Mesendoderm (in vitro differentiated cells): ENCODE measurements at regions not wholly inside any gene's neighbourhood (a gene's known extent, or its start where the extent isn't known, plus 50 kb on each side); places are given as distances from the start of the nearest gene placed in this dataset.

Experiments used
- DNase-seq: peaks from one replicate; pipeline ENCODE4 v3.0.0; 2013
- H2AK5ac ChIP-seq: 2 replicates; pipeline ENCODE4 v1.6.1; 2013; ENCODE audit warnings: low read length, inconsistent platforms
- H2BK120ac ChIP-seq: 2 replicates; pipeline ENCODE4 v1.6.1; 2013; ENCODE audit warnings: low read depth, mild to moderate bottlenecking, low read length, moderate library complexity, mixed read lengths
- H2BK15ac ChIP-seq: replicated peaks from 2 replicates; pipeline ENCODE4 v1.6.1; 2013; ENCODE audit warnings: low read depth, mild to moderate bottlenecking, moderate library complexity
- H2BK5ac ChIP-seq: 2 replicates; pipeline ENCODE4 v1.6.1; 2013; ENCODE audit warnings: low read length, inconsistent platforms
- H3K18ac ChIP-seq: 2 replicates; pipeline ENCODE4 v1.6.1; 2013; ENCODE audit warnings: mild to moderate bottlenecking, low read length, mixed read lengths
- H3K23ac ChIP-seq: one replicate; pipeline ENCODE4 v1.6.1; 2013; ENCODE audit warnings: low read length
- H3K27ac ChIP-seq: 2 replicates; pipeline ENCODE4 v1.5.1; 2013; ENCODE audit warnings: low read depth, mild to moderate bottlenecking, inconsistent platforms, low read length, moderate library complexity
- H3K27me3 ChIP-seq: 2 replicates; pipeline ENCODE4 v1.6.1; 2013; ENCODE audit warnings: low read length, control low read depth, mild to moderate bottlenecking, inconsistent platforms; ENCODE audit not compliant: insufficient read depth, poor library complexity
- H3K36me3 ChIP-seq: 2 replicates; pipeline ENCODE4 v1.6.1; 2013; ENCODE audit warnings: low read length, inconsistent platforms; ENCODE audit not compliant: control insufficient read depth, insufficient read depth
- H3K4ac ChIP-seq: one replicate; pipeline ENCODE4 v1.6.1; 2013; ENCODE audit warnings: low read depth, mild to moderate bottlenecking, low read length, moderate library complexity
- H3K4me1 ChIP-seq: 2 replicates; pipeline ENCODE4 v1.6.1; 2013; ENCODE audit warnings: low read depth, low read length, inconsistent platforms; ENCODE audit not compliant: control insufficient read depth
- H3K4me2 ChIP-seq: 2 replicates; pipeline ENCODE4 v1.6.1; 2013; ENCODE audit warnings: low read length
- H3K4me3 ChIP-seq: 2 replicates; pipeline ENCODE4 v1.5.1; 2013; ENCODE audit warnings: mild to moderate bottlenecking, low read length
- H3K56ac ChIP-seq: one replicate; pipeline ENCODE4 v1.6.1; 2013; ENCODE audit warnings: low read length
- H3K79me1 ChIP-seq: 2 replicates; pipeline ENCODE4 v1.6.1; 2013; ENCODE audit warnings: low read length, inconsistent platforms
- H3K79me2 ChIP-seq: 2 replicates; pipeline ENCODE4 v1.6.1; 2013; ENCODE audit warnings: mild to moderate bottlenecking, low read length; ENCODE audit not compliant: control insufficient read depth, insufficient read depth
- H3K9ac ChIP-seq: 2 replicates; pipeline ENCODE4 v1.6.1; 2013; ENCODE audit warnings: low read length, inconsistent platforms
- H4K5ac ChIP-seq: one replicate; pipeline ENCODE4 v1.6.1; 2013; ENCODE audit warnings: low read length
- H4K8ac ChIP-seq: one replicate; pipeline ENCODE4 v1.6.1; 2013; ENCODE audit warnings: low read depth, mild to moderate bottlenecking, control low read depth, low read length, moderate library complexity
- WGBS: extraction: QIAGEN DNeasy Blood & Tissue Kit; methylation state at CpG from one replicate; pipeline ENCODE4 v1.1.7; 2013; ENCODE audit warnings: low lambda C conversion rate, missing lambda C conversion rate; ENCODE audit not compliant: insufficient coverage; ENCODE audit errors: extremely low coverage; 5-methylcytosine and 5-hydroxymethylcytosine counted together

DNA sequence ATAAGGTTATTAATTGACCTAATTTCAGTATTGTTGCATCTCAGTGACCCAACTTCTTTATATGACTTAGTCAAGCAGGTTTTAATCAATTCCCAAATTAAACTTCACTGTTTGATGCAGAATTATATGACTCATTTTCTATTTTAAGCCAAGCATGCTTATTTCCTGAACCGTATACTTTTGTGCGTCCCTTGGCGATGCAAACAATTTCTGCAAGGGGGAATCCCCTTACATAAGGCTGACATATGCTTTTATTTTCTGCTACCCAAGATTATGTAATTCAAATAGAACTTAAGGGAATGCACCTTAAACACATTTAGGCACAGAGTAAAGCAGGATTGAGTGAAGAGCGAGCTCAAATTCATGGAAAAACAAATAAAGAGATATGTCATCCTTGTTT lies 303.9 kb downstream of the PDCD6IP start:
- H2AK5ac ChIP-seq: no peak overlapping the region
- no peak overlapping the region for H4K5ac ChIP-seq
- no peak overlapping the region for H3K23ac ChIP-seq
- H3K4me1 ChIP-seq: no peaks in the 10 kb centered on the region
- no peak overlapping the region for H3K4ac ChIP-seq
- no peak overlapping the region for H3K4me3 ChIP-seq
- WGBS: no CpG with 5 or more reads among the region's 4 CpGs
- no peak overlapping the region for H3K4me2 ChIP-seq
- H3K56ac ChIP-seq: no peak overlapping the region
- H3K79me1 ChIP-seq: no peaks in the 10 kb centered on the region
- no peak overlapping the region for H3K18ac ChIP-seq
- H4K8ac ChIP-seq: no peak overlapping the region
- no peaks in the 10 kb centered on the region for H3K79me2 ChIP-seq
- H3K9ac ChIP-seq: no peak overlapping the region
- no peak overlapping the region for H2BK120ac ChIP-seq
- H2BK5ac ChIP-seq: no peak overlapping the region
- H3K27ac ChIP-seq: no peak overlapping the region
- H3K27me3 ChIP-seq: no peaks in the 10 kb centered on the region
- no peak for DNase-seq
- H3K36me3 ChIP-seq: no peaks in the 10 kb centered on the region
- H2BK15ac ChIP-seq: no peak overlapping the region

DNA sequence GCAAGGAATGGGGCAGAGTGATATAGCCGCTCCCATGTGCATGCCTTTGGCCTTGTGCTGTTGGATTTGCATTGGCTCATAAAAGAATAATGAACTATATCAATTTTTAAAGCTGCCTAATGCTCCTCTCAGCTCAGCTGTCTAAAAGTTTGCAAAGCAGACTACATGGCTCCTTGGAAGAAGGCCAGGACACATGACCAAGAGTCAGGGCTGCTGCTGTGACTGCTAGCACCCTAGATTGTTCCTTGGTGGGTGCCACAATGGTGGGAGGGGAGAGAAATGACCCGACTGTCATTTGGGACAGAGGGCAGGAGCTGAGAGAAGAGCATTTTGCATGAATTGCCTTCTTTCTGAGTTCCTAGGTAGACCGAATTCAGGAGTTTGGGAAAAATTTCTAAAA lies 307.9 kb downstream of the PDCD6IP start:
- H2AK5ac ChIP-seq: no peak overlapping the region
- no peaks in the 10 kb centered on the region for H3K4me1 ChIP-seq
- H2BK120ac ChIP-seq: no peak overlapping the region
- DNase-seq: no peak
- no CpG with 5 or more reads among the region's 3 CpGs for WGBS
- H3K36me3 ChIP-seq: no peaks in the 10 kb centered on the region
- H3K27ac ChIP-seq: no peak overlapping the region
- no peak overlapping the region for H3K4me3 ChIP-seq
- no peaks in the 10 kb centered on the region for H3K79me2 ChIP-seq
- H4K5ac ChIP-seq: no peak overlapping the region
- no peaks in the 10 kb centered on the region for H3K79me1 ChIP-seq
- no peak overlapping the region for H3K9ac ChIP-seq
- H3K27me3 ChIP-seq: no peaks in the 10 kb centered on the region
- no peak overlapping the region for H2BK5ac ChIP-seq
- no peak overlapping the region for H3K56ac ChIP-seq
- H4K8ac ChIP-seq: no peak overlapping the region
- H3K4me2 ChIP-seq: no peak overlapping the region
- H3K23ac ChIP-seq: no peak overlapping the region
- H2BK15ac ChIP-seq: no peak overlapping the region
- no peak overlapping the region for H3K18ac ChIP-seq
- no peak overlapping the region for H3K4ac ChIP-seq

GRCh38 chr3:34106879-34107278 lies 308.4 kb downstream of the PDCD6IP start:
- H3K4me3 ChIP-seq: no peak overlapping the region

GRCh38 chr3:34107669-34108068 lies 309.2 kb downstream of the PDCD6IP start:
- no peak overlapping the region for H3K4ac ChIP-seq
- H3K27me3 ChIP-seq: no peaks in the 10 kb centered on the region
- no peaks in the 10 kb centered on the region for H3K36me3 ChIP-seq
- no peak overlapping the region for H2BK15ac ChIP-seq
- H2BK5ac ChIP-seq: no peak overlapping the region
- H3K9ac ChIP-seq: no peak overlapping the region
- no peaks in the 10 kb centered on the region for H3K79me1 ChIP-seq
- H3K18ac ChIP-seq: no peak overlapping the region
- H3K4me3 ChIP-seq: no peak overlapping the region
- H2BK120ac ChIP-seq: no peak overlapping the region
- no peak overlapping the region for H4K5ac ChIP-seq
- no peaks in the 10 kb centered on the region for H3K4me1 ChIP-seq
- H3K79me2 ChIP-seq: no peaks in the 10 kb centered on the region
- H3K27ac ChIP-seq: no peak overlapping the region
- no peak overlapping the region for H3K56ac ChIP-seq
- no peak for DNase-seq
- H3K4me2 ChIP-seq: no peak overlapping the region
- no peak overlapping the region for H3K23ac ChIP-seq
- H4K8ac ChIP-seq: no peak overlapping the region
- WGBS: no CpG with 5 or more reads among the region's 4 CpGs
- no peak overlapping the region for H2AK5ac ChIP-seq

More at GRCh38 chr3:34106879-34107278, 308.4 kb downstream of the PDCD6IP start:
- no peaks in the 10 kb centered on the region for H3K36me3 ChIP-seq
- no peak overlapping the region for H4K8ac ChIP-seq
- H3K23ac ChIP-seq: no peak overlapping the region
- H3K18ac ChIP-seq: no peak overlapping the region
- peak; percentile 84 for DNase-seq
- H3K56ac ChIP-seq: no peak overlapping the region
- H3K79me2 ChIP-seq: no peaks in the 10 kb centered on the region
- H2BK5ac ChIP-seq: no peak overlapping the region
- H3K27ac ChIP-seq: no peak overlapping the region
- H2BK120ac ChIP-seq: no peak overlapping the region
- H3K27me3 ChIP-seq: no peaks in the 10 kb centered on the region
- no peak overlapping the region for H4K5ac ChIP-seq
- H3K9ac ChIP-seq: no peak overlapping the region
- no peaks in the 10 kb centered on the region for H3K4me1 ChIP-seq
- no peaks in the 10 kb centered on the region for H3K79me1 ChIP-seq
- H3K4ac ChIP-seq: no peak overlapping the region
- H3K4me2 ChIP-seq: no peak overlapping the region
- no peak overlapping the region for H2BK15ac ChIP-seq
- H2AK5ac ChIP-seq: no peak overlapping the region
- WGBS: no CpG with 5 or more reads among the region's 2 CpGs

DNA sequence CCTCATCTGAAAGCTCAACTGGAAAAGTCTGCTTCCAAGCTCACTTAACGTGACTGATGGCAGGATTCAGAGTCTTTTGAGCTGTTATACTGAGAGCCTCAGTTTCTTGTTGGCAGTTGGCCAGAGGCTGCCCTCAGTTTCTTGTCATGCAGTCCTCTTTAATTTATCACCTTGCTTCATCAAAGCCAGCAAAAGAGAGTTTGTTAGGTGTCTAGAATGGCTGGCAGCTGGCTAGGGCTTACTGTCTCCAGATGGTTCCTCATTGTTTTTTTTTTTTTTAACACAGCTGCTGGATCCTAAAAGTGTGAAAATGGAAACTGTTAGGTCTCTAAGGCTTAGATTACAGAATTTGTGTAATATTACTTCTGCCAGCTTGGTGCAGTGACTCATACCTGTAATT lies 310.6 kb downstream of the PDCD6IP start:
- H3K4me2 ChIP-seq: no peak overlapping the region
- no peak overlapping the region for H3K18ac ChIP-seq
- H3K23ac ChIP-seq: no peak overlapping the region
- no peak overlapping the region for H4K8ac ChIP-seq
- H3K9ac ChIP-seq: no peak overlapping the region
- WGBS: no CpG with 5 or more reads among the region's 1 CpG
- no peaks in the 10 kb centered on the region for H3K79me2 ChIP-seq
- no peak overlapping the region for H3K4me3 ChIP-seq
- no peak overlapping the region for H3K4ac ChIP-seq
- no peak overlapping the region for H3K56ac ChIP-seq
- no peak overlapping the region for H2BK15ac ChIP-seq
- no peak overlapping the region for H4K5ac ChIP-seq
- no peak for DNase-seq
- no peak overlapping the region for H2AK5ac ChIP-seq
- H3K79me1 ChIP-seq: no peaks in the 10 kb centered on the region
- H3K27me3 ChIP-seq: no peaks in the 10 kb centered on the region
- H2BK5ac ChIP-seq: no peak overlapping the region
- no peak overlapping the region for H3K27ac ChIP-seq
- H3K36me3 ChIP-seq: no peaks in the 10 kb centered on the region
- no peak overlapping the region for H2BK120ac ChIP-seq
- H3K4me1 ChIP-seq: no peaks in the 10 kb centered on the region

DNA sequence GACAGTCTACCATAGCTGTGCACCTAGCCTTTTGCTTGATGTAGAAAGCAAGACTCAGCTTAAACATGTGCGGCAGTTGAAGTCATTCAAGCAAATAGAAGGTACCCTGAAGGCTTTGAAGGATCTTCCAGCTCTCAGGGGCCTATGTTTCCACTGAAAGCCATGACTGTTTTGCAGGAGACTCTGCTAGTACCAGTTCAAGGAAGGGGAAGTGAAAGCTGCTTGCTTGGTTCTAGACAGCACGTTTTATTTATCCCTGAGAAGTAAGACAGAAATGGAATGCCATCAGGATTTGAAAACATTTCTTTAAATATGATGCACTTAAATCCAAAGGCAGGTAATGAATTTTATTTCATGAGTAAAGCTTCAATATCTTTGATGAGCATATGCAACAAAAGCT lies 311.4 kb downstream of the PDCD6IP start:
- no peak overlapping the region for H3K56ac ChIP-seq
- H3K4me2 ChIP-seq: no peak overlapping the region
- no peak overlapping the region for H2BK15ac ChIP-seq
- H2AK5ac ChIP-seq: no peak overlapping the region
- H4K8ac ChIP-seq: no peak overlapping the region
- H3K9ac ChIP-seq: no peak overlapping the region
- H3K23ac ChIP-seq: no peak overlapping the region
- H3K27me3 ChIP-seq: no peaks in the 10 kb centered on the region
- no peaks in the 10 kb centered on the region for H3K4me1 ChIP-seq
- H3K79me1 ChIP-seq: no peaks in the 10 kb centered on the region
- H2BK120ac ChIP-seq: no peak overlapping the region
- no peak overlapping the region for H2BK5ac ChIP-seq
- no peak overlapping the region for H3K18ac ChIP-seq
- WGBS: no CpG with 5 or more reads among the region's 2 CpGs
- DNase-seq: no peak
- H3K4me3 ChIP-seq: no peak overlapping the region
- H4K5ac ChIP-seq: no peak overlapping the region
- H3K4ac ChIP-seq: no peak overlapping the region
- H3K36me3 ChIP-seq: no peaks in the 10 kb centered on the region
- H3K79me2 ChIP-seq: no peaks in the 10 kb centered on the region
- H3K27ac ChIP-seq: no peak overlapping the region
